GM21825 (cell line): ENCODE measurements at regions not wholly inside any gene's neighbourhood (a gene's known extent, or its start where the extent isn't known, plus 50 kb on each side); places are given as distances from the start of the nearest gene placed in this dataset.
"Not testable (repeated sequence)": the region's sequence is repeated elsewhere in the genome, so short reads cannot be mapped to it uniquely, and the experiment has no call there.

ENCODE experiments used
- ATAC-seq: cut with Tn5 transposase; IDR thresholded peaks from one replicate; pipeline ENCODE4 v1.9.1; 2021; ENCODE audit warnings: mild to moderate bottlenecking, moderate library complexity; ENCODE audit not compliant: unreplicated experiment

- no peak for ATAC-seq
Measured at GRCh38 chr7:126179916-126180315, 1072.8 kb downstream of the GRM8 start.

- ATAC-seq, result no peak
Measured at GRCh38 chr7:126178865-126179264, 1073.9 kb downstream of the GRM8 start.

GRCh38 chr7:126177782-126178181 lies 1075.0 kb downstream of the GRM8 start:
- ATAC-seq, result no peak

- no peak for ATAC-seq
Measured at GRCh38 chr7:126166645-126167044, 1086.1 kb downstream of the GRM8 start.

- ATAC-seq, result no peak
Measured at GRCh38 chr7:126163647-126164046, 1089.1 kb downstream of the GRM8 start.

- ATAC-seq, result no peak
Measured at GRCh38 chr7:126157391-126157790, 1095.3 kb downstream of the GRM8 start.

GRCh38 chr7:126150278-126150958 lies 1102.3 kb downstream of the GRM8 start:
- no peak for ATAC-seq

GRCh38 chr7:126140858-126141466 lies 1111.8 kb downstream of the GRM8 start:
- no peak for ATAC-seq

- ATAC-seq, result no peak
Measured at GRCh38 chr7:126119981-126120380, 1132.8 kb downstream of the GRM8 start.

GRCh38 chr7:126103582-126103981 lies 1149.2 kb downstream of the GRM8 start:
- no peak for ATAC-seq

- no peak for ATAC-seq
Measured at GRCh38 chr7:126083014-126083413, 1153.4 kb upstream of the POT1 start.

- ATAC-seq, result no peak
Measured at GRCh38 chr7:126079581-126079980, 1150.0 kb upstream of the POT1 start.

- no peak for ATAC-seq
Measured at GRCh38 chr7:126079151-126079550, 1149.5 kb upstream of the POT1 start.

GRCh38 chr7:126065766-126066165 lies 1136.1 kb upstream of the POT1 start:
- no peak for ATAC-seq

- no peak for ATAC-seq
Measured at GRCh38 chr7:126057979-126058378, 1128.4 kb upstream of the POT1 start.

- ATAC-seq, result not testable (repeated sequence)
Measured at GRCh38 chr7:126056613-126057012, 1127.0 kb upstream of the POT1 start.

- ATAC-seq, result no peak
Measured at GRCh38 chr7:126052229-126052628, 1122.6 kb upstream of the POT1 start.

GRCh38 chr7:126044662-126045061 lies 1115.0 kb upstream of the POT1 start:
- ATAC-seq, result no peak

- no peak for ATAC-seq
Measured at GRCh38 chr7:126041472-126041871, 1111.8 kb upstream of the POT1 start.

GRCh38 chr7:126040114-126041045 lies 1110.8 kb upstream of the POT1 start:
- no peak for ATAC-seq

GRCh38 chr7:126026421-126027088 lies 1096.9 kb upstream of the POT1 start:
- no peak for ATAC-seq
